ENCODE measurements at regions not wholly inside any gene's neighbourhood (a gene's known extent, or its start where the extent isn't known, plus 50 kb on each side); places are given as distances from the start of the nearest gene placed in this dataset.

- H4K20me1 ChIP-seq (ENCODE audit: insufficient read depth, low read length) = no peaks in the 10 kb centered on the region
- H3K4me2 ChIP-seq (ENCODE audit: low read length) = no peak overlapping the region
- H3K9me2 ChIP-seq (ENCODE audit: insufficient read depth, low read length) = no peaks in the 10 kb centered on the region
- no peak for DNase-seq (ENCODE audit: low spot score)
- POLR2A ChIA-PET = no interaction called here
- CTCF ChIA-PET (ENCODE audit: unreplicated experiment) = no interaction called here
- H3K79me2 ChIP-seq (ENCODE audit: insufficient read depth, low read depth, low read length) = no peaks in the 10 kb centered on the region
- H3K4me3 ChIP-seq (ENCODE audit: low read depth, low read length, poor library complexity, severe bottlenecking) = no peak overlapping the region
- no TSS peak for BruUV-seq (replicated peaks)
- TF ChIP-seq CTCF (conservative IDR thresholded peaks at IDR 0.05; ENCODE audit: low read length) (no peak), EZH2phosphoT487 (IDR thresholded peaks at IDR 0.05; ENCODE audit: borderline replicate concordance, low read depth, low read length) (no peak)
- 0 out of 2 replicates have a peak, but pooled peaks cover 4% of the 10 kb centered on the region for H3K9me3 ChIP-seq (ENCODE audit: low read length)
- no peak overlapping the region for H2AFZ ChIP-seq (ENCODE audit: low read length)
- no peaks in the 10 kb centered on the region for H3K36me3 ChIP-seq (ENCODE audit: insufficient read depth, low read length)
- no peaks in the 10 kb centered on the region for H3K4me1 ChIP-seq (ENCODE audit: insufficient read depth, low read length, poor library complexity, severe bottlenecking)
- H3K27ac ChIP-seq (ENCODE audit: low read depth, low read length, poor library complexity, severe bottlenecking) = no peak overlapping the region
- intact Hi-C loops (cut with micrococcal nuclease; ENCODE audit: unreplicated experiment) = no loop called here
These were observed 1542.6 kb downstream of the PLA2G4A start for GRCh38 chr1:188371295-188371806.

- Histone ChIP-seq H3K9me3 (ENCODE audit: low read length) (0 out of 2 replicates have a peak, but pooled peaks cover 4% of the 10 kb centered on the region), H3K4me3 (ENCODE audit: low read depth, low read length, poor library complexity, severe bottlenecking) (no peak overlapping the region), H3K4me1 (ENCODE audit: insufficient read depth, low read length, poor library complexity, severe bottlenecking) (no peaks in the 10 kb centered on the region), H3K79me2 (ENCODE audit: insufficient read depth, low read depth, low read length) (no peaks in the 10 kb centered on the region), H2AFZ (ENCODE audit: low read length) (no peak overlapping the region), H3K4me2 (ENCODE audit: low read length) (no peak overlapping the region), H3K9me2 (ENCODE audit: insufficient read depth, low read length) (no peaks in the 10 kb centered on the region), H3K27ac (ENCODE audit: low read depth, low read length, poor library complexity, severe bottlenecking) (no peak overlapping the region), H4K20me1 (ENCODE audit: insufficient read depth, low read length) (no peaks in the 10 kb centered on the region), H3K36me3 (ENCODE audit: insufficient read depth, low read length) (no peaks in the 10 kb centered on the region)
- ChIA-PET POLR2A (no interaction called here), CTCF (ENCODE audit: unreplicated experiment) (no interaction called here)
- DNase-seq (ENCODE audit: low spot score) = no peak
- intact Hi-C loops (cut with micrococcal nuclease; ENCODE audit: unreplicated experiment) = no loop called here
- TF ChIP-seq CTCF (conservative IDR thresholded peaks at IDR 0.05; ENCODE audit: low read length) (no peak), EZH2phosphoT487 (IDR thresholded peaks at IDR 0.05; ENCODE audit: borderline replicate concordance, low read depth, low read length) (no peak)
- BruUV-seq (replicated peaks) = no TSS peak
These were observed 1544.1 kb downstream of the PLA2G4A start for GRCh38 chr1:188372821-188373220.

- no peak for TF ChIP-seq CTCF (conservative IDR thresholded peaks at IDR 0.05; ENCODE audit: low read length)
- TF ChIP-seq EZH2phosphoT487 (IDR thresholded peaks at IDR 0.05; ENCODE audit: borderline replicate concordance, low read depth, low read length) = no peak
- Histone ChIP-seq H4K20me1 (ENCODE audit: insufficient read depth, low read length) (no peaks in the 10 kb centered on the region), H3K4me3 (ENCODE audit: low read depth, low read length, poor library complexity, severe bottlenecking) (no peak overlapping the region), H3K4me1 (ENCODE audit: insufficient read depth, low read length, poor library complexity, severe bottlenecking) (no peaks in the 10 kb centered on the region), H3K27ac (ENCODE audit: low read depth, low read length, poor library complexity, severe bottlenecking) (no peak overlapping the region), H3K4me2 (ENCODE audit: low read length) (no peak overlapping the region), H3K9me3 (ENCODE audit: low read length) (no peaks in the 10 kb centered on the region), H3K36me3 (ENCODE audit: insufficient read depth, low read length) (no peaks in the 10 kb centered on the region), H3K79me2 (ENCODE audit: insufficient read depth, low read depth, low read length) (no peaks in the 10 kb centered on the region), H3K9me2 (ENCODE audit: insufficient read depth, low read length) (no peaks in the 10 kb centered on the region), H2AFZ (ENCODE audit: low read length) (no peak overlapping the region)
- no TSS peak for BruUV-seq (replicated peaks)
- ChIA-PET POLR2A (interaction anchor here (0.7 to 1.1 kb wide), 4 partner anchors 12 to 47 kb away, joined by 3 to 4 read pairs (median 4); no protein-coding TSS in a partner anchor), CTCF (ENCODE audit: unreplicated experiment) (no interaction called here)
- no peak for DNase-seq (ENCODE audit: low spot score)
- intact Hi-C loops (cut with micrococcal nuclease; ENCODE audit: unreplicated experiment) = no loop called here
These were observed 1554.1 kb downstream of the PLA2G4A start for GRCh38 chr1:188382851-188383250.

Measured in OCI-LY7 (cell line).